PC-3 (cell line): ENCODE measurements at regions not wholly inside any gene's neighbourhood (a gene's known extent, or its start where the extent isn't known, plus 50 kb on each side); places are given as distances from the start of the nearest gene placed in this dataset.

Experiments used
- CTCF ChIP-seq: fragments of 300-600 bp; sonication (generic); conservative IDR thresholded peaks from 2 replicates; pipeline ENCODE4 v1.5.1; 2017; ENCODE audit warnings: antibody characterized with exemption, low read depth, mild to moderate bottlenecking, low read length
- EZH2 ChIP-seq: fragments of 300-600 bp; sonication (generic); IDR thresholded peaks from one replicate; pipeline ENCODE4 v1.6.1; 2017; ENCODE audit warnings: antibody characterized with exemption, mild to moderate bottlenecking, low read length; ENCODE audit not compliant: unreplicated experiment

- TF ChIP-seq CTCF (no peak), EZH2 (no peak)
Observed at GRCh38 chr4:176568238-176568637, 224.5 kb downstream of the VEGFC start.
